ENCODE measurements at regions not wholly inside any gene's neighbourhood (a gene's known extent, or its start where the extent isn't known, plus 50 kb on each side); places are given as distances from the start of the nearest gene placed in this dataset.

DNA sequence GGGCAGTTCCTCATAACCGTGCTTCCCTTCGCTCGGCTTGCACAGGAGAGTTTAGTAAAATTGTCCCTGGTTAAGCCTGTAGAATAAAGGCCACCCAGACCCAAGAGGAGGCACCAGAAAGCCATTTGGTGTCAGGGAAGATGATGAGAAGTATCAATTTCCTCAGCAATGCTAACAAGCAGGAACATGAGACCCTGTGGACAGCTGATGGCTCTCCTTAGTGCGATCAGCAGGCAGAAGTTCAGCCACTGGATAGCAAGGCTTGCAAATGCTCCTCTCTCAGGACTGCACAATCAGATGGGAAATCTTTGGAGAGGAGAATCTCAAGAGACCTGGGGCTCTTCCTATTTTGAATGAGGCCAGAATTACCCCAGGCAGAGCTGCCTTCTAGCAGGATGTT lies 261.1 kb upstream of the DYNLRB2 start:
- TF ChIP-seq, protein P1, sequence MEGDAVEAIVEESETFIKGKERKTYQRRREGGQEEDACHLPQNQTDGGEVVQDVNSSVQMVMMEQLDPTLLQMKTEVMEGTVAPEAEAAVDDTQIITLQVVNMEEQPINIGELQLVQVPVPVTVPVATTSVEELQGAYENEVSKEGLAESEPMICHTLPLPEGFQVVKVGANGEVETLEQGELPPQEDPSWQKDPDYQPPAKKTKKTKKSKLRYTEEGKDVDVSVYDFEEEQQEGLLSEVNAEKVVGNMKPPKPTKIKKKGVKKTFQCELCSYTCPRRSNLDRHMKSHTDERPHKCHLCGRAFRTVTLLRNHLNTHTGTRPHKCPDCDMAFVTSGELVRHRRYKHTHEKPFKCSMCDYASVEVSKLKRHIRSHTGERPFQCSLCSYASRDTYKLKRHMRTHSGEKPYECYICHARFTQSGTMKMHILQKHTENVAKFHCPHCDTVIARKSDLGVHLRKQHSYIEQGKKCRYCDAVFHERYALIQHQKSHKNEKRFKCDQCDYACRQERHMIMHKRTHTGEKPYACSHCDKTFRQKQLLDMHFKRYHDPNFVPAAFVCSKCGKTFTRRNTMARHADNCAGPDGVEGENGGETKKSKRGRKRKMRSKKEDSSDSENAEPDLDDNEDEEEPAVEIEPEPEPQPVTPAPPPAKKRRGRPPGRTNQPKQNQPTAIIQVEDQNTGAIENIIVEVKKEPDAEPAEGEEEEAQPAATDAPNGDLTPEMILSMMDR (IDR thresholded peaks at IDR 0.05; ENCODE audit: insufficient read depth, low read length, missing control alignments): no peak
- H3K4me3 ChIP-seq (ENCODE audit: low read depth, low read length): no peak overlapping the region
- DNase-seq (ENCODE audit: low read depth, low spot score): no peak
- POLR2A ChIA-PET: no interaction called here
- CTCF ChIA-PET: interaction anchor here (1.5 kb wide), 1 partner anchor 18 kb away, joined by 3 read pairs; no protein-coding TSS in a partner anchor

- ChIA-PET CTCF (no interaction called here), POLR2A (no interaction called here)
- TF ChIP-seq, protein P1 (IDR thresholded peaks at IDR 0.05; ENCODE audit: insufficient read depth, low read length, missing control alignments): no peak
- no peak overlapping the region for H3K4me3 ChIP-seq (ENCODE audit: low read depth, low read length)
- no peak for DNase-seq (ENCODE audit: low read depth, low spot score)
These were observed 263.6 kb upstream of the DYNLRB2 start for GRCh38 chr16:80277182-80277581.

GRCh38 chr16:80274576-80275191 lies 266.1 kb upstream of the DYNLRB2 start:
- TF ChIP-seq, protein P1 (IDR thresholded peaks at IDR 0.05; ENCODE audit: insufficient read depth, low read length, missing control alignments): no peak
- H3K4me3 ChIP-seq (ENCODE audit: low read depth, low read length): no peak overlapping the region
- CTCF ChIA-PET: no interaction called here
- no peak for DNase-seq (ENCODE audit: low read depth, low spot score)
- POLR2A ChIA-PET: no interaction called here

- CTCF ChIA-PET: no interaction called here
- no peak overlapping the region for H3K4me3 ChIP-seq (ENCODE audit: low read depth, low read length)
- peak; percentile 40 for DNase-seq (ENCODE audit: low read depth, low spot score)
- TF ChIP-seq, protein P1 (IDR thresholded peaks at IDR 0.05; ENCODE audit: insufficient read depth, low read length, missing control alignments): no peak
- POLR2A ChIA-PET: interaction anchor here (0.7 kb wide), 1 partner anchor 281 kb away, joined by 3 read pairs; no protein-coding TSS in a partner anchor
These were observed 266.9 kb upstream of the DYNLRB2 start for GRCh38 chr16:80273635-80274538.

- no peak overlapping the region for H3K4me3 ChIP-seq (ENCODE audit: low read depth, low read length)
- DNase-seq (ENCODE audit: low read depth, low spot score): no peak
- ChIA-PET CTCF (interaction anchor here (1.0 to 1.1 kb wide), 2 partner anchors 9 to 18 kb away, joined by 3 to 5 read pairs; no protein-coding TSS in a partner anchor), POLR2A (no interaction called here)
- TF ChIP-seq, protein P1 (IDR thresholded peaks at IDR 0.05; ENCODE audit: insufficient read depth, low read length, missing control alignments): no peak
These were observed 275.0 kb upstream of the DYNLRB2 start for GRCh38 chr16:80265624-80266306.

Data from AG04449 (cell line).